Activated CD4-positive, alpha-beta T cell treated with anti-CD3 and anti-CD28 coated beads, Interleukin-2, amount 50 U/mL, for 1 hour (primary cell): ENCODE measurements at regions not wholly inside any gene's neighbourhood (a gene's known extent, or its start where the extent isn't known, plus 50 kb on each side); places are given as distances from the start of the nearest gene placed in this dataset.

Source experiments
- DNase-seq: peaks from one replicate; pipeline ENCODE4 v3.0.0-alpha.2; 2020

GRCh38 chr12:126551869-126552268 lies 1486.6 kb downstream of the AACS start:
- no peak for DNase-seq

GRCh38 chr12:126554625-126555024 lies 1489.4 kb downstream of the AACS start:
- DNase-seq, result no peak

- no peak for DNase-seq
Observed at GRCh38 chr12:126557659-126558058, 1492.4 kb downstream of the AACS start.

- no peak for DNase-seq
Observed at GRCh38 chr12:126558219-126558618, 1493.0 kb downstream of the AACS start.

DNA sequence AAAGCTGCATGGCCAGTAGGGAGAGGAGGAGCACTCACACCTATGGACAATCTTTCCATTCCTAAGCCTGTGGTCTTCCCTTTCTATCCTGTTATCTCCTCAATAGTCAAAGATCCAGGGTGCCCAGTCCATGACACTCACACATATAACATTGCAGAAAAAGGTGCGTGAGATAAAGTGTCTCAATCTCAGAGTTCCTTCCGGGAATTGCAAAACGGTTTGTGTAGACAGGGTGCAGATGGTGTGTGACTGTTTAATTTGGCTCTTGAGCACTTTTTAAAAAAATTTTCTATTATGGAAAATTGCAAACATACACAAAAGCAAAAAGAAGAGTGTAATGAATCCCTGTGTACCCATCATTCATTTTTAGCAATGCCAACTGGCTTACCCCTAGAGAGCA lies 1493.6 kb downstream of the AACS start:
- DNase-seq, result no peak

- no peak for DNase-seq
Observed at GRCh38 chr12:126567016-126567415, 1501.8 kb downstream of the AACS start.

GRCh38 chr12:126569706-126570105 lies 1504.5 kb downstream of the AACS start:
- DNase-seq, result no peak

DNA sequence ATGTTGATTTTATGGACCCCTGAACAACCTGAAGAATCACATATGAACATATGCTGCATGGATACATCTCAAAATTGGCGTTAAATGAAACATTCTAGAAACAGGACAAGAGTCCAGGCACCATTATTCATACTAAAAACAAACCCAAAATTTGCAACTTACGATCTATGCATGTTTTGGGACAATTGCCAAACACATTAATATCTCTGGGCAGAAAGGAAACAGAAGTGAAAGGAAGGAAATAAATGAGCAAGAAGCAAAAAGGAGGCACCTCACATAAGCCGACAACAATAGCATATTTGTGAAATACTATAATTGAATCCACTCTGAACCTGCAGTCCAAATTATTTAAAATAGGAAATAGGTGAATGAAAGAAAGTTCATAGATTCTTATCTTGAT lies 1505.3 kb downstream of the AACS start:
- no peak for DNase-seq

GRCh38 chr12:126572170-126572569 lies 1506.9 kb downstream of the AACS start:
- no peak for DNase-seq

- DNase-seq, result no peak
Observed at GRCh38 chr12:126581655-126582054, 1516.4 kb downstream of the AACS start.

DNA sequence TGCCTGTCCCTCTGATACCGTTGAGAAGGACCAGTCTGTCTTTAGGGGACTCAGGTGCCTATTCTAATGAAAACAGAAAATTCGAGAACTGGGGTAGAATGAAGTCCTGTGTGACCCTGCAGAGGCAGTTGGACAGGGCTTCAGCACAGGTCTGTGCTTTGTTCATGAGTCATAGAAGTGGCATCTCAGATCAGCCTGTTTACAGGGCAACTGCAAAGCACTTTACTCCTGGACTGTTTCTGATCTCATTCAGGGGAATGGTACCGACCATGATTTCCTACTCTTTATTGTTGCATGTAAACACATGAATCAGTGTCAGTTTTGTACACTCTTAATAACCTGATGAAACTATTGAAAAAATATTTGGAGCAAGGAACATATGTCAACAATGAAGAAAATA lies 1517.0 kb downstream of the AACS start:
- no peak for DNase-seq

DNA sequence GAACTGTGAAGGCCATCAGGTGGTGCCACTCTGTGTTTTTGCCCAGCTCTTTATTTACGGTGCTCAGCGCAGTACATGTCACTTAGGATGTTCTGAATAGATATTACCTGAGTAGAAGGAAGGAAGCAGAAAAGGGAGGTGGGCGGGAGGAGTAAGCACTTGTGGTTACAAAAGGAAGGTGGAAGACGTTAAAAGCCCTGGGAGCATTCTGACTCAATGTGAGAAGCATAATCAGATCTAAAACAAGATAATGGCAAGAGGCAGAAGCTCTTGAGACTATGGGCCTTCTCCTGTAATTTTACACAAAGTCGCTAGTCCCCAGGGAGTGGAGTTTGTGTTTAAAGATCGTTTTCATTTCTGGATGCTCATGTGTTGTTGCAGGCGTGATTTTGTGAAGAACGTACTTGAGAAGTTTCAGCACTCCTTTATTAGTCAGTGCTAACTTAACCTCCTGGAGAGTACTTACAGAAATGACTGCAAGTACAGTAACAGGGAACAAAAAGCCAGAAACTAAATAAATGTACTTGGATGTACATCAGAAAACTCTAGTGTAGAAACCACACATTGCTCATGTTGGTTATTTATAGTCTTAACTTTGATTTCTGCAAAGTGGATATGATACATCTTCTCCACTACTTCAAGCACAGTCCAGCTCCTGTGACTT lies 1523.5 kb downstream of the AACS start:
- DNase-seq, result no peak

DNA sequence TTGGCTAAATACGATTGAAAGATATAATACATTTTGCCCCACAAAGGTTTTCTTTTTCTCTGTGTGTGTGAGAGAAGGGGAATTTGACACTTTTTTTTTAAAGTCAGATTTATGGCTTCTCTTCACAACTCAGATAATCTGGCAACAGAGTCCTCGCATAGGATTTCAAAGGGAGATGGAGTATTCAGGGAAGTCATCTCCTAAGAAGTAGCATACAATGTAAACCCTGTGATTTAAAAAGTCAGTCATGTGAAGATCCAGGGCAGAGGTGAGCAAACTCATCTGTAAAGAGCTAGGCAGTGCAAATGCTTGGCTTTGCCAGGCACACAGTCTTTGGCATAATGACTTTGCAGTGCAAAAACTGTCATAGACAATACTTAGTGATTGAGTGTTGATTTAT lies 1526.3 kb downstream of the AACS start:
- no peak for DNase-seq

GRCh38 chr12:126601184-126602170 lies 1536.2 kb downstream of the AACS start:
- no peak for DNase-seq

DNA sequence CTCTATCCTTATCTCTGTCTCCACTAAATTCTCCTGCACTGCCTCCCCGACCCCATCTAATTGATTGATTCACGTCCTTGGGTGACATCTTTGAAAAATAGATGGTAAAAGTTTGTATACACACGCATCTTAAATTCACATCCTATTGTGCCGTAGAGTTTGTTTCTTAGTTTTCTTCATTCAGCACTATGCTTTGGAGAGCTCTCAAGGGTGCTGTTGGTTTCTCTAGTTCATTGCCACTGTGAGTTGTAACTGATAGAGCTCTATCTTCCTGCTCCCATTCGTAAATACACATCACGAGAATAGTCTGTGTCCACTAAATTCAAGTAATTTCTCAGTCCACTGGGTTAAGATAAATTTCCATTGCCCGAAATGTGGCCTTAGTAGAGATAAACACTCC lies 1537.4 kb downstream of the AACS start:
- DNase-seq, result no peak

- DNase-seq, result no peak
Observed at GRCh38 chr12:126607157-126607556, 1541.9 kb downstream of the AACS start.

- no peak for DNase-seq
Observed at GRCh38 chr12:126607867-126608266, 1542.6 kb downstream of the AACS start.

- DNase-seq, result no peak
Observed at GRCh38 chr12:126608607-126609175, 1543.5 kb downstream of the AACS start.

GRCh38 chr12:126616441-126616840 lies 1551.2 kb downstream of the AACS start:
- no peak for DNase-seq

DNA sequence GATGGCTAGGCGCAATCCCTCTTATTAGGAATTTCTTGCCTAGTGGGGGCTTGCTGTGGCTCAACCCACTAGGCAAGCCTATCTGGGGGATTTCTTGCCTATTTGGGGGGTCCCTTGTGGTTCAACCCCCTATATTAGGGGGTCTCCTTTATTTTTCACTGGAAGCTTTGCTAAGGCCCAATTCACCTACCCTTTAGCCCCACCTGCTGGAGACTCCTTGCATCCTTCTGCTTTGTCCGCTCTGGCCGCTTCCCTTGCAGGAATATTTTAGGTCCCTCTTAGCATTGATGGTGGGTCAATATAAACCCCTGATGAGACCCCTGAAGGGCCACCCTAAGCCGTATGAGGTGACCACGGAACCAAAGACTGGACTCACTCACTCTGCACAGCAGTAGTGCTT lies 1552.1 kb downstream of the AACS start:
- no peak for DNase-seq

GRCh38 chr12:126627596-126627995 lies 1562.4 kb downstream of the AACS start:
- DNase-seq, result no peak

DNA sequence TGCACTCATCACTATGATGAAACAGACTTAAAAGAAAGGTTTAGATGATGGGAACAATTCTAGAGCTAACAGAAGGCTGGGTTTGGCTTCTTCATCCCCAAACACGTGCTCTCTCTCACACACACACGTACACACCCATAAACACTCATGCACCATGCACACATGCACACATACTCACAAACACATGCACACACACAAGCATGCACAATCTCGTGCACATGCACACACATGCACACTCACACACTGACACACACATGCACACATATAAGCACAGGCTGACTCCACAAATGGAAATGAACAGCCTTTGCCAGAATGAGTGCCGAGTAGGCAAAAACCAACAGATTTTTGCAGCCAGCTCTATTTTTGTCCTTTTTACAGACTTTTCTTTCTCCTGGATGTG lies 1571.6 kb downstream of the AACS start:
- no peak for DNase-seq

DNA sequence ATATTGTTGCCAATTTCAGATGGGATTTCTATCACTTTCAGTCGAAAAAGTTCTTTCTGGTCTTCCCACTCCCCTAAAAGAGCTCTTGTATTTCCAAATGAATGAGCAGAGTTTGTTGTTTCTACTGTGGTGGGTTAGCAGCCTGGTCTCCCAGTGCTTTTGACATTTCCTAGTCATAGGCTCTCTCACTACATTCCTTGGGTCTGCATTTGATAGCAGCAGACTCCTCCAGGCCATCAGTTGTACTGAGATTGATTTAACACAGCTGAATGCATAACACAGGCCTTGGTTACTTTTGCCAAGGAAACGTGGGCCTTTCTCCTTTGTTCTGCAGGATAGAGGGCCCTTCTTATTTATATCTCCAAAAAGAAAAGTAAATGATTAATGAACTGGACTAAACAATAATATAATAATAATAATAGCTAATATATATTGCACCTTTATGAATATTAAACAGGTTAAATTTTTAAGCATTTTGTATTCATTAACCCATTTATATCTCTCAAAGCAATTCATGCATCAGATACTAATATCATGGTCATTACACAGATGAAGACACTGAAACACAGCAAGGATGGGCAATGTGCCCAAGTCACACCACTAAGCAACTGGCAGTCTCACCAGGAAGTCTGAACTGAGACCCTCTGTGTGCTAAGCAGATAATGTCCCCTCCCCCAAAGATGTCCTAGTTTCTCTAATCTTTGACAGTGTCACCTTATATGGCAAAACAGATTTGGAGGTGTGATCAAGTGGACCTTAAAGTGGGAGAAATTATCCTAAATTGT lies 1579.2 kb downstream of the AACS start:
- DNase-seq, result no peak
